Keratinocyte (primary cell): ENCODE measurements at regions not wholly inside any gene's neighbourhood (a gene's known extent, or its start where the extent isn't known, plus 50 kb on each side); places are given as distances from the start of the nearest gene placed in this dataset.

ENCODE experiments used
- DNase-seq: peaks from one replicate; pipeline ENCODE4 v3.0.0-alpha.2; 2011; ENCODE audit warnings: low read depth, missing footprints, low spot score
- FAIRE-seq: peaks from 2 replicates; lab custom pipeline; 2011; peaks lifted over from hg19 to GRCh38; lab: Jason Lieb, UNC
- H2AFZ ChIP-seq: 2 replicates; pipeline ENCODE4 v1.6.0; 2012; ENCODE audit warnings: low read length, control low read depth, inconsistent platforms; ENCODE audit not compliant: control insufficient read depth
- H3K27ac ChIP-seq: 2 replicates; pipeline ENCODE4 v1.5.1; 2011; ENCODE audit warnings: low read length; ENCODE audit not compliant: control insufficient read depth, insufficient read depth
- H3K27me3 ChIP-seq: 3 replicates; pipeline ENCODE4 v1.6.0; 2011; ENCODE audit warnings: low read length; ENCODE audit not compliant: control insufficient read depth, insufficient read depth; ENCODE audit errors: extremely low read depth
- H3K36me3 ChIP-seq, 2 experiments: 2 replicates in 1 of 2; 3 replicates in 1 of 2; pipeline ENCODE4 v1.5.1; 2011; ENCODE audit warnings: low read length in 2 of 2, mild to moderate bottlenecking in 1 of 2; ENCODE audit not compliant: control insufficient read depth in 2 of 2, insufficient read depth in 2 of 2; ENCODE audit errors: extremely low read depth in 1 of 2
- H3K4me1 ChIP-seq: 3 replicates; pipeline ENCODE4 v1.5.1; 2011; ENCODE audit warnings: low read length; ENCODE audit not compliant: control insufficient read depth, insufficient read depth; ENCODE audit errors: extremely low read depth
- H3K4me2 ChIP-seq: 3 replicates; pipeline ENCODE4 v1.6.0; 2011; ENCODE audit warnings: low read depth, low read length; ENCODE audit not compliant: control insufficient read depth, insufficient read depth; ENCODE audit errors: extremely low read depth
- H3K4me3 ChIP-seq, 3 experiments: fragments of 200-600 bp in 1 of 3; sonication (generic) in 1 of 3; 2 replicates in 2 of 3; 3 replicates in 1 of 3; pipeline ENCODE4 v1.5.1; 2011 to 2016; ENCODE audit warnings: low read length in 3 of 3, mild to moderate bottlenecking in 3 of 3, control low read depth in 2 of 3, inconsistent platforms in 1 of 3, low read depth in 1 of 3, mixed read lengths in 1 of 3, mixed run types in 1 of 3, moderate library complexity in 1 of 3; ENCODE audit not compliant: control insufficient read depth in 2 of 3, insufficient read depth in 2 of 3; ENCODE audit errors: extremely low read depth in 1 of 3
- H3K79me2 ChIP-seq: 2 replicates; pipeline ENCODE4 v1.6.0; 2012; ENCODE audit warnings: low read length; ENCODE audit not compliant: control insufficient read depth, insufficient read depth
- H3K9ac ChIP-seq: 3 replicates; pipeline ENCODE4 v1.6.0; 2011; ENCODE audit warnings: low read length; ENCODE audit not compliant: control insufficient read depth, insufficient read depth; ENCODE audit errors: extremely low read depth
- H3K9me1 ChIP-seq: 3 replicates; pipeline ENCODE4 v1.6.0; 2011; ENCODE audit warnings: low read length; ENCODE audit not compliant: control insufficient read depth, insufficient read depth; ENCODE audit errors: extremely low read depth
- H3K9me3 ChIP-seq: 2 replicates; pipeline ENCODE4 v1.5.1; 2012; ENCODE audit warnings: low read depth, low read length; ENCODE audit not compliant: control insufficient read depth
- H4K20me1 ChIP-seq: 3 replicates; pipeline ENCODE4 v1.6.0; 2011; ENCODE audit warnings: low read length; ENCODE audit not compliant: control insufficient read depth, insufficient read depth; ENCODE audit errors: extremely low read depth
- CTCF ChIP-seq, 3 experiments: IDR thresholded peaks in 1 of 3; conservative IDR thresholded peaks in 1 of 3; optimal IDR thresholded peaks in 1 of 3; 2 replicates in 2 of 3; 3 replicates in 1 of 3; pipeline versions ENCODE3 to v1.5.1; 2011; ENCODE audit warnings: low read length in 3 of 3, mild to moderate bottlenecking in 3 of 3, moderate library complexity in 2 of 3, control low read depth in 1 of 3, inconsistent platforms in 1 of 3; ENCODE audit not compliant: insufficient read depth in 2 of 3; ENCODE audit errors: extremely low read depth in 1 of 3
- EZH2 ChIP-seq: IDR thresholded peaks from one replicate; pipeline ENCODE4 v1.6.1; 2012; ENCODE audit warnings: inconsistent platforms, mild to moderate bottlenecking, low read length, moderate library complexity
- dilution Hi-C: fragments of 300-500 bp; cut with MboI; formaldehyde crosslinking; loops from one replicate; pipeline ENCODE4 v1.7.0; 2020; ENCODE audit warnings: low sequenced_read_pairs; ENCODE audit not compliant: extremely low pct_ligation_motif_present

GRCh38 chr11:100635194-100635593 lies 51.9 kb upstream of the ARHGAP42 start:
- Histone ChIP-seq H3K4me1 (no peaks in the 10 kb centered on the region), H3K9ac (no peak overlapping the region), H3K4me2 (no peak overlapping the region), H3K36me3 (no peaks in the 10 kb centered on the region), H3K79me2 (no peaks in the 10 kb centered on the region), H2AFZ (no peak overlapping the region), H4K20me1 (no peaks in the 10 kb centered on the region), H3K9me3 (no peaks in the 10 kb centered on the region), H3K9me1 (no peaks in the 10 kb centered on the region), H3K27me3 (no peaks in the 10 kb centered on the region), H3K27ac (no peak overlapping the region), H3K4me3 (no peak overlapping the region)
- no peak for TF ChIP-seq CTCF (optimal IDR thresholded peaks at IDR 0.05 in 1 of 3, IDR thresholded peaks at IDR 0.05 in 1 of 3, conservative IDR thresholded peaks at IDR 0.05 in 1 of 3; ENCODE audit: extremely low read depth in 1 of 3, insufficient read depth in 2 of 3, low read length in 3 of 3)
- no peak for DNase-seq
- no peak for FAIRE-seq
- dilution Hi-C loops, result no loop called here

GRCh38 chr11:100636536-100636935 lies 50.6 kb upstream of the ARHGAP42 start:
- H3K9ac ChIP-seq, result no peak overlapping the region
- no peak overlapping the region for H3K4me2 ChIP-seq
- H3K9me3 ChIP-seq, result no peaks in the 10 kb centered on the region
- H3K9me1 ChIP-seq, result no peaks in the 10 kb centered on the region
- no peaks in the 10 kb centered on the region for H3K36me3 ChIP-seq
- no peaks in the 10 kb centered on the region for H3K79me2 ChIP-seq
- dilution Hi-C loops, result no loop called here
- FAIRE-seq, result no peak
- no peaks in the 10 kb centered on the region for H4K20me1 ChIP-seq
- H3K4me1 ChIP-seq, result no peaks in the 10 kb centered on the region
- TF ChIP-seq EZH2, result no peak
- TF ChIP-seq CTCF (optimal IDR thresholded peaks at IDR 0.05 in 1 of 3, IDR thresholded peaks at IDR 0.05 in 1 of 3, conservative IDR thresholded peaks at IDR 0.05 in 1 of 3; ENCODE audit: extremely low read depth in 1 of 3, insufficient read depth in 2 of 3, low read length in 3 of 3), result no peak
- DNase-seq, result no peak
- no peak overlapping the region for H2AFZ ChIP-seq
- H3K4me3 ChIP-seq, result no peak overlapping the region
- no peaks in the 10 kb centered on the region for H3K27me3 ChIP-seq
- H3K27ac ChIP-seq, result no peak overlapping the region
